ENCODE measurements at regions not wholly inside any gene's neighbourhood (a gene's known extent, or its start where the extent isn't known, plus 50 kb on each side); places are given as distances from the start of the nearest gene placed in this dataset.

DNA sequence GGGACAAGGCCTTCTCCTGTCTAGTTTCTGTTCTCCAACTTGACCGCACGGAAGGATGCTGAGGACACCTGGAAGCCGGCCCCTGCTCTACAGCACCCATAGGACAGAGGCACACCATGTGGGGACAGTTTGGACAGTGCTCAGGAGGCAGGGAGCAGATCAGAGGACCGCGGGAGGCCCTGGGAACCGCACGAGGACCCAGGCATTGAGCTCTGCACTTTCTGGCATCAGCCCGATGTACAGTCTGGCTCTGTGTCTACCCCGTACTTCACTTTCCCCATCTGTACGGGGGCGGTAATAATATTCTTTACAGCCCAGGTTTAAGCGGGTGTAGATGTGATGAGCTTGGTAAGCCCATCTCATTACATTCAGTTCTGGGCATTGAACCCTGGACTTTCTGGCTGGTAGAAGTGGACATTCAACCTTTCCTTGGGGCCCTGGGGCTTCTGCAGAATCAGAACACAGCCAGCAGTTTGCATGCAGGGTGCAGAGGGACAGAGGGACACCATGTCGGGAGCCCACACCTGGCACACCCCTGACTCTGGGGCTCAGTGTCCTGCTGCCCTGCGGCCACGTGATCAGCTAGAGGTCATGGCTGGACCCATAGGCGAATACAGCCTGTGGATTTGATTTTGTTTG lies 258.7 kb downstream of the SEC14L1 start:
- DNase-seq = no peak

DNA sequence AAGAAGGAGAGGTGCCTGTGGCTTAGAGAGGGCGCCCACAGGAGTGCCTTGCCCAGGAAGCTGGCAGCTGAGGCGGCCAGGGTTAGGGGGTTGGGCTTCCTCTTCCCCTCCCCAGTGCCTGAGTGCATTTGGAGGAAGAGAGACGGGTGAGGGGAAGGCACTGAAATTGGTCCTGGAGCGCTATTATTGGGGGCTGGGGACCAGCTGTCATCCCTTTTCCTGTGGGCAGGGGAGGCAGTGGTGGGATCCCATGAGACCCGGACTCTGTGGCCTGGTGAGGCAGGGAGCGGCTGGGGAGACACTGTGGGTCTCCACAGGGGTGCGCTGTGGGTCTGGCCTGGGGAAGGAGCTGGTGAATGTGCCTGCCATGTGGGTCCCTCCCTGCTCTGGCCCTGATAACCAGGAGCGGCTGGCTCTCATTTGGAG lies 259.7 kb downstream of the SEC14L1 start:
- peak; percentile 80 for DNase-seq

DNA sequence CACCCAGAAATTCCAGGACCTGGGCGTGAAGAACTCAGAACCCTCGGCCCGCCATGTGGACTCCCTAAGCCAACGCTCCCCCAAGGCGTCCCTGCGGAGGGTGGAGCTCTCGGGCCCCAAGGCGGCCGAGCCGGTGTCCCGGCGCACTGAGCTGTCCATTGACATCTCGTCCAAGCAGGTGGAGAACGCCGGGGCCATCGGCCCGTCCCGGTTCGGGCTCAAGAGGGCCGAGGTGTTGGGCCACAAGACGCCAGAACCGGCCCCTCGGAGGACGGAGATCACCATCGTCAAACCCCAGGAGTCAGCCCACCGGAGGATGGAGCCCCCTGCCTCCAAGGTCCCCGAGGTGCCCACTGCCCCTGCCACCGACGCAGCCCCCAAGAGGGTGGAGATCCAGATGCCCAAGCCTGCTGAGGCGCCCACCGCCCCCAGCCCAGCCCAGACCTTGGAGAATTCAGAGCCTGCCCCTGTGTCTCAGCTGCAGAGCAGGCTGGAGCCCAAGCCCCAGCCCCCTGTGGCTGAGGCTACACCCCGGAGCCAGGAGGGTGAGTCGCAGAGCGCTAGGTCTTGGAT lies 261.5 kb downstream of the SEC14L1 start:
- no peak for DNase-seq

DNA sequence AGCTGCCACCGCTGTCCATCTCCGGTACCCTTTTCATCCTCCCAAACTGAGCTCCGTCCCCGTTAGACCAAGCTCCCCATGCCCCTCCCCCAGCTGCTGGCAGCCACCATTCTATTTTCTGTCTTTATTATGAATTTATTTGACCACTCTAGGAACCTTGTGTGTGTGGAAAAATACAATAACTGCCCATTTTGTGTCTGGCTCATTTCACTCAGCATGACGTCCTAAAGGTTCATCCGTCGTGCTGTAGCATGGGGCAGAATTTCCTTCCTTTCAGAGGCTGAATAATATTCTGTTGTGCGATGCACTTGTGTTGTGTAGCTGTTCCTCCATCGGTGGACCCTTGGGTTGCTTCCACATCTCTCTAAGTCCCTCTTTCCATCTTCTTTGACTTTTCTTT lies 263.1 kb downstream of the SEC14L1 start:
- no peak for DNase-seq

DNA sequence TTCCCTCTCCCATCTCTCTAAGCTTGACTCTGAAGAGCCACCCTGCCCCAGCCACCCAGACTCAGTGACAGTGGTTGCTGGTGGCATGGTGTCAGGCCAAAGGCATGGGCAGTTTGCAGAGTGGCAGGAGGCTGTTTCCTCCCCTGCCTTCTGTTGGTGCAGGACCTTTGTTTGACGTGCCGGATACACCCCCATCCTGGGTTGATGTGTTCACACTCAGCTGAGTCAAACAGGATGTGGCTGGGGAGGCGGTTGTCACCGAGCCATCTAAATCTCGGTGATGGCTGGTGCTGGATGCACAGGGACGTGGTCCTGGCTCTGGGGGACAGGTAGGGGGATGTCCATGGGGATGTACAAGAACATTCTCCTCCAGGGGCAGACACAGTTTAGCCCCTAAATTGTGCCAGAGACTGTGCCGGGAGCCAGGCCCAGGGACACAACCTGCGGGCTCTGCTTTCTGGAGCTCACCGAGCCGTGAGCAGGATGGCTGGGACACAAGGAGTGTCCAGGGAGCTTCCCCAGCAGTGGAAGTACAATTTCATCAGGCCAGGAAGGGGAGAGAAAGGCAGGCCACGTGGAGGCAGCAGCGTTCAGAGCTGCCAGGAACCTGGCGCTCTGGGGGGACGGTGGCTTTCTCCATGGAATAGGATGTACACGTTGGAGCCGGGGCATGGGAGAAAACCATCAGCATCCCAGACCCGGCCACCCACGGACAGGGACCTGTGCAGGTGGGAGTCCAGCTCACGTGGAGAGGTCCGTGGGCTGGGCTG lies 264.2 kb downstream of the SEC14L1 start:
- DNase-seq = peak; percentile 84

DNA sequence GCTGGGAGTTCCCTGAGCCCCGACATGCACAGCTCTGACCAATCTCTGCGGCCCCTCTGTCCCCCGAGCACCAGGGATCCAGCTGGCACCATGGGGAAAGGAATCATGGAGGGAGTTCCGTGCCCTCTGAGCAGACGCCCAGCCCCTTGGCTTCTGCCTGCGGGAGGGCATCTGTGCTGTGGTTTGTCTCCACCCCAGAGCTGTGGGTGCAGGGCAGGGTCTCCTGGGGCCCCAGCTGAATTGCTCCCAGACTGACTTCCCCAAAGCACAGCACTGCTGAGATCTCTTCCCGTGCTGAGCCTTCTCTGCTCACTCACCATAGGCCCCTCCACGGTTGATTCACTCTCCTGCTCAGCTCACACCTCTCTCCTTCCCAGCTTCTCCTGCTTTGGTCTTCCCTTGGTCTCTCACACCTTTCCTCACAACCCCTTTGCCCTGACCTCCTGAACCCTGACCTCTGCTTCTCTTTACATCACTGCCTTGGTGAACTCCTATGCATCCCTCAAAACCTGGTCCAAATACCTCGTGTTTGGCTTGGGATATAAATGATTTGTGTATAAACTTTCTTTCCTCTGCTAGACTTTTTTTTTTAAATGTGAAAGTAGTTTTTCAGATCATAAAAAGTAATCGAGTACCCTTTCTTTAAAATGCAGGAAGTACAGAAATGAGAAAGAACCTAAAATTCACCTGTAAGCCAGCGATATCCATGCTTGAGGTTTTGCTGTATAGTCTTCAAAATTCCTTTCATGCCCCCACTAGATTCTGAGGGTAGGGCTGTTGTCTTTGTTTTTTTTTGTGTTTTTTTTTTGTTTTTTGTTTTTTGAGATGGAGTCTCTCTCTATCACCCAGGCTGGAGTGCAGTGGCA lies 265.3 kb downstream of the SEC14L1 start:
- DNase-seq = no peak

GRCh38 chr17:77407321-77408277 lies 266.8 kb downstream of the SEC14L1 start:
- DNase-seq = no peak

DNA sequence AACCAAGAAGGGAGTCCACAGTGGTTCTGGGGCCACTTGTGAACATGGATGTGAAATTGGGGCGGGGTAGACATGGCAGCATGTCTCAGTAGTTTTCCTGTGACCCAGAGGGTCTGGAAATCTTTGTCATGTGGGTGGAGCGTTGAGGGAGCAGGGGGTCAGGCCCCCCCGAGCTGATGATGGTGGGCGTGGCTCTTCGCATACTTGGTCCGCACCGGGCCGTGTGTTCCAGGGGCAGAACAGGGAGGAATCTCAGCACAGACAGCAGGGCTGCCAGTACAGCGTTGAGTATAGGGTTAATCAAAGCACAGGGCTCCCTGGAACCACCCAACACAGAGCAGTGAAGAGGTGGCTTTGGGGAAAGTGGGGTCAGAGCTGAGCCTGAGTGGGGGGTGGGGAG lies 267.5 kb downstream of the SEC14L1 start:
- no peak for DNase-seq

DNA sequence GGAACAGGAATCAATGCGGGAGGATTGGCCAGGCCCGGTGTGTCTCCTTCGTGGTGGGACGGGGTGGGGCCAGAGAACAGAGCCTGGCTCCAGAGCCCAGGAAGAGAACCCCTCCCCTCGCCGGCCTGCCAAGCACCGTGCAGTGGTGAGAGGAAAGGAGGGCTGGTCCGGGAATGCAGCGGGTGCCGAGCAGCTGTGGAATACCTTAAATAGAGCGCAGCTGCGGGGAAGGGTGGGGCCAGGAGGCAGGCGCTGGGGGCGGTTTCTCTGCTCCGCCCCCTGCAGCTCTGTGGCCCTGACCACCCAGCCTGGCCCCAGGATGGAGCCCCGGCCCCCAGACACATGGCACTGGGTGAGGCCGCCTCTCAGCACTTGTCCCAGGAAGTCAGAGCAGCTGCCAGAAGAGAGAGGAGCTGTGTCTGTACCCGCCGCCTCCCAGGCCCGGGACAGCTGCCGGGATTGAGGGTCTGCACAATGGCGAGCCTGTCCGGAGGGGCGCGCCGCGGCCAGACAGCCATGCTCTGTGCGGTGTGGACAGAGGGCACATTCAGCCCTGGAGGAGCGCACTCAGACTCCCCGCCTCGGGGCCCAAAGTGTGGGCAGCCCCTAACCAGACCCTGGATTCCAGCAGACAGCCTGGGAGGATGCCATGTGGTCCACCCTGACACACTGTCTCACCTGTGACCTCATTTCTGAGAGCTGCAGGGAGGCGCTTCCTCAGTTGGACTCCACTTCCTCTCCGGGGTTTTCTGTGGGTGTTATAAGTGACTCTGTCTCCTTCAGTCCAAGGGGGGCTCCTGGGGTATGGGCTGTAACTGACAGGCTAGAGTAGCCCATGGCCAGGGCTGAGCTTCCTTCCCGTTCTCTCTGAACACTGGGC lies 268.8 kb downstream of the SEC14L1 start:
- peak; percentile 72 for DNase-seq

GRCh38 chr17:77410470-77410869 lies 269.7 kb downstream of the SEC14L1 start:
- no peak for DNase-seq

DNA sequence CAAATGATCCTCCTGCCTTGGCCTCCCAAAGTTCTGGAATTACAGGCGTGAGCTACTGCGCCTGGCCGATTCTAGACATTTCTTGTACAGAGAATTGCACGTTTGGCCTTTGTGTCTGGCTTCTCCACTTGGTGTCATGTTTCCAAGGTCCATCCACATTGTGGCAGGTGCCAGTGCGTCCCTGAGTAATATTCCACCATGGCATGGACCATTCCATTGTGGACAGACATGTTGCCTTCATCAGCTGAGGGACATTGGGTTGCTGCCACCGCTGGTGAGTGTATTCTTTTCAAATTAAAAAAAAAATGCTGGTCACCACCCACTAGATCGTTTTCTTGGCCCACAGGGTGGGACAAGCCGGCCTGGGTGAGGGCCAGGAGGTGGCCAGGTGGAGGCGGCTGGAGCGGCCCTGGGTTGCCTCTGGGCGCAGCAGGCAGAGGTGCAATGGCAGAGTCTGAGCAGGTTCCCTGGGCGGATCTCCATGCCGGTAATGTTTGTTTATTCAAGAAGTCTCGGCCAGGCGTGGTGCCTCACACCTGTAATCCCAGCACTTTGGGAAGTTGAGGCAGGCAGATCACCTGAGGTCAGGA lies 274.1 kb downstream of the SEC14L1 start:
- DNase-seq = no peak

DNA sequence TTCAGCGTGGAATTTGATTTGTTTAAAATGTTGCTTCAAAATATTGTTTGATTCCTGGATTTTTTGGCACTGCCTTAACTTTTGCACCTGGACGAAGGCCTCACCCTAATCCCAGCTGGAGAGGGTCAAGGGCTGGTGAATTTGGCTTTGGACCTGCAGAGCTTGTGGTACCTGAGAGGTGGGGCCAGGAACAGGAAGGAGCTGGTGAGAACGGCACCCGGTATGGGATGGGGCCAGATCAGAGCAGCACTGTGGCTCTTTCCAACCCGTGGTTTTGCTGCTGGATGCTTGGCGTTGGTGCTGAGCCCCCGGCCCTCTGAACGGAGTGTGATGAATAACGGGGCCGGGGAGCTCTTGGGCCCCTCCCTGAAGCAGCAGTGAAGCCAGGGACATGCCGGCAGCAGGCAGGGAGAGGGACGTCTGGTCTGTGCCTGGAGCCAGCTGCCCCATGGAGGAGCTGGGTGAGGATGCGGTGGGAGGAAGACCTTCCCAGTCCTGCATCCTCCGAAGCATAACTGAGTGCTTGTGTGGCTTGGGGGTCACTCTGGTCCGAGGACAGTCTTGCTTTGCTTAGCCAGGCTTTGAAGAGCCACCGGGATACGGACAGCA lies 275.4 kb downstream of the SEC14L1 start:
- DNase-seq = no peak

GRCh38 chr17:77417575-77417974 lies 276.8 kb downstream of the SEC14L1 start:
- DNase-seq = no peak

DNA sequence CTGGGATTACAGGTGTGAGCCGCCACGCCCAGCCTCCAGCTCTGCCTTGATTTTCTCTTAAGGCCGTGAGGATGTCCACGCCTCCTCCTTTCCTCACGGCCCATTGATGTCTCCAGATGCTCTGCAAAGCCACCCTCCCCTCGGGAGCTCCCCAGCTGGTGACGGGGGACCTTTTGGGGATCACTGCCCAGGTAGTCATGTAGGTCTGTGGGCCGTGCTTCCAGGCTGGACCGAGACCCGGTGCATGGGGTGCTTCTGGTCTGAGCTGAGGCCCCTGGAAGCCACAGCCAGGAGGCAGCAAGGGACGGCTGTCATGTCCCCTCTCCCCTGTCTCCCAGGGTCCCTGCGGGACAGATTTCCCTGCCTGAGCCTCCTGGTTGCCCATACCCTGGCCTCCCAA lies 277.8 kb downstream of the SEC14L1 start:
- no peak for DNase-seq

DNA sequence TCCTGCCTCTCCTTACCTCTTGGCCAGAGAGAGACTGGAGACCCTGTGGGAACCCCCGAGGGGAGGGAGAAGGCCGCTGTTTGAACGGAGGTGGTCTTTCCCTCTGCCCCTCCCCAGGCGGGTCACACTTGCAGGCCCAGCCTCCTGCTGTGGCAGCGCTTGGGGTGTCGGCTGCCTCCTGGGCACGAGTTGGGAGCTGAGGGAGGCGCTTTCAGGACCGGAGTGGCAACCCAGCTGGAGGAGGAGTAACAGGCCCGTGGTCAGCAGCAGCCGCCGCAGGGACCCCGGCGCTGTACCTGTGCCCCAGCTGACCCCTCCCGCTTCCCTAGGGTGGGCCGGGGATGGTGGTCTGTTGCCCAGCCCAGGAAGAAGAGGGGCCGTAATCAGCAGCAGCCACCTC lies 278.3 kb downstream of the SEC14L1 start:
- no peak for DNase-seq

- DNase-seq = no peak
Observed at GRCh38 chr17:77419547-77420094, 278.9 kb downstream of the SEC14L1 start.

- DNase-seq = no peak
Observed at GRCh38 chr17:77420095-77420803, 279.5 kb downstream of the SEC14L1 start.

GRCh38 chr17:77420804-77421629 lies 280.2 kb downstream of the SEC14L1 start:
- DNase-seq = peak; percentile 61

All from CD4-positive, alpha-beta T cell treated with Interleukin-21 for 1 hour (primary cell).